ENCODE measurements at regions not wholly inside any gene's neighbourhood (a gene's known extent, or its start where the extent isn't known, plus 50 kb on each side); places are given as distances from the start of the nearest gene placed in this dataset.

- CTCF ChIA-PET: no interaction called here
- DNase-seq (ENCODE audit: low read depth): no peak
- no peak overlapping the region for H3K4me3 ChIP-seq (ENCODE audit: low read depth, low read length)
- no peak for TF ChIP-seq CTCF (IDR thresholded peaks at IDR 0.05; ENCODE audit: insufficient read depth, low read depth, low read length)
- peaks cover 2% of the 10 kb centered on the region; the same call in 1 of the 2 replicates for H3K27me3 ChIP-seq (ENCODE audit: control insufficient read depth, insufficient read depth, low read length)
- H3K36me3 ChIP-seq (ENCODE audit: control insufficient read depth, insufficient read depth, low read length): no peaks in the 10 kb centered on the region
- POLR2A ChIA-PET: no interaction called here
These were observed 61.1 kb upstream of the TNP1 start for GRCh38 chr2:216920937-216921456.

- Histone ChIP-seq H3K27me3 (ENCODE audit: control insufficient read depth, insufficient read depth, low read length) (peaks cover 2% of the 10 kb centered on the region; the same call in 1 of the 2 replicates), H3K36me3 (ENCODE audit: control insufficient read depth, insufficient read depth, low read length) (no peaks in the 10 kb centered on the region), H3K4me3 (ENCODE audit: low read depth, low read length) (no peak overlapping the region)
- no peak for DNase-seq (ENCODE audit: low read depth)
- CTCF ChIA-PET: interaction anchor here (1.3 kb wide), 1 partner anchor 14 kb away, joined by 3 read pairs; no protein-coding TSS in a partner anchor
- no peak for TF ChIP-seq CTCF (IDR thresholded peaks at IDR 0.05; ENCODE audit: insufficient read depth, low read depth, low read length)
- POLR2A ChIA-PET: no interaction called here
These were observed 60.4 kb upstream of the TNP1 start for GRCh38 chr2:216920143-216920876.

GRCh38 chr2:216918088-216918680 lies 58.3 kb upstream of the TNP1 start:
- H3K27me3 ChIP-seq (ENCODE audit: control insufficient read depth, insufficient read depth, low read length): no peaks in the 10 kb centered on the region

GRCh38 chr2:216916956-216917650 lies 57.2 kb upstream of the TNP1 start:
- H3K4me3 ChIP-seq (ENCODE audit: low read depth, low read length): no peak overlapping the region

More at GRCh38 chr2:216918088-216918680, 58.3 kb upstream of the TNP1 start:
- POLR2A ChIA-PET: no interaction called here
- DNase-seq (ENCODE audit: low read depth): peak; percentile 23
- CTCF ChIA-PET: no interaction called here
- H3K4me3 ChIP-seq (ENCODE audit: low read depth, low read length): no peak overlapping the region
- H3K36me3 ChIP-seq (ENCODE audit: control insufficient read depth, insufficient read depth, low read length): no peaks in the 10 kb centered on the region
- TF ChIP-seq CTCF (IDR thresholded peaks at IDR 0.05; ENCODE audit: insufficient read depth, low read depth, low read length): no peak

More at GRCh38 chr2:216916956-216917650, 57.2 kb upstream of the TNP1 start:
- CTCF ChIA-PET: no interaction called here
- no peaks in the 10 kb centered on the region for H3K27me3 ChIP-seq (ENCODE audit: control insufficient read depth, insufficient read depth, low read length)
- H3K36me3 ChIP-seq (ENCODE audit: control insufficient read depth, insufficient read depth, low read length): no peaks in the 10 kb centered on the region
- POLR2A ChIA-PET: no interaction called here
- no peak for TF ChIP-seq CTCF (IDR thresholded peaks at IDR 0.05; ENCODE audit: insufficient read depth, low read depth, low read length)
- DNase-seq (ENCODE audit: low read depth): no peak

Measured in BJ (cell line).